Stimulated activated memory B cell treated with anti-CD40 and anti-IgM and Interleukin-4, amounts not matched to agents 10 μg/mL and 1 μg/mL and 100 μg/mL, for 72 hours (primary cell): ENCODE measurements at regions not wholly inside any gene's neighbourhood (a gene's known extent, or its start where the extent isn't known, plus 50 kb on each side); places are given as distances from the start of the nearest gene placed in this dataset.
A peak's percentile ranks its signal among the peaks of the same experiment; 100 is the strongest.

Experiments used
- ATAC-seq: fragments of 150-1000 bp; cut with Tn5 transposase; 2 replicates; pipeline ENCODE4 v1.10.0; 2021
- H3K27ac Mint-ChIP-seq: one replicate; pipeline ENCODE4 v1.8.0; 2022; ENCODE audit warnings: mild to moderate bottlenecking, mixed read lengths
- H3K27me3 Mint-ChIP-seq: one replicate; pipeline ENCODE4 v1.8.0; 2022; ENCODE audit warnings: mixed read lengths
- H3K36me3 Mint-ChIP-seq: one replicate; pipeline ENCODE4 v1.8.0; 2022; ENCODE audit warnings: mixed read lengths
- H3K4me1 Mint-ChIP-seq: one replicate; pipeline ENCODE4 v1.8.0; 2022; ENCODE audit warnings: mixed read lengths
- H3K4me3 Mint-ChIP-seq: one replicate; pipeline ENCODE4 v1.8.0; 2022; ENCODE audit warnings: mild to moderate bottlenecking, moderate library complexity, mixed read lengths
- H3K9me3 Mint-ChIP-seq: one replicate; pipeline ENCODE4 v1.8.0; 2022; ENCODE audit warnings: mixed read lengths

DNA sequence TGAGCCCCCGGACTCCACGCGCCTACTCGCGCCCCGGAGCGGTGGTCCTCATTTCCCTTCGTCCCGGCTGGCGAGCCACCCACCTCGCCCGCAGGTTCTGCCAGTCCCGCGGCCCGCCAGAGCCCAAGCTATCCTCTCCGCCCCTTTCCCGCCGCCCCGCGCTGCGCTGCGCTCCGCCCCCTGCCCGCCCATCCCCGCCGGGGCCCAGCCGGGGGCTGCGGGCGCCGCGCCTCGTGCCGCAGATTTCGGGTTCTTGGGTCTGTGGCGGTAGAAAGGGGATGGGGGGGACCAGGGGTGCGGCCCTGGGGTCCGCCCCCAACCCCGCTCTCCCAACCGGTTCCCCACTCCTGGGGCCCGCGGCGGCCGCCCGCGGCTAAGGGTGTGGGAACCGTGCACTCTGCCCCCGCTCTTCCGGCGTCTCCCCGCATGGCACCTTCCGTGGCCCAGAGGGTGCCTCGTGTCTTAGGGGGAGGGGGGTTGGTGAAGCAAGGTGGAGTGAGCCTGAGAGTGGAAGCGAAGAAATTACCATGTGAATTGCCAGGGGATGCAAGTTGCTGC, 650.8 kb upstream of the DIPK2B start:
- Mint-ChIP-seq H3K27me3 (peaks cover 34% of the 10 kb centered on the region), H3K4me1 (peaks cover 15% of the 10 kb centered on the region), H3K4me3 (peak overlapping the region; percentile 60), H3K36me3 (no peaks in the 10 kb centered on the region), H3K9me3 (no peaks in the 10 kb centered on the region), H3K27ac (no peak overlapping the region)
- peak; percentile 16 for ATAC-seq

DNA sequence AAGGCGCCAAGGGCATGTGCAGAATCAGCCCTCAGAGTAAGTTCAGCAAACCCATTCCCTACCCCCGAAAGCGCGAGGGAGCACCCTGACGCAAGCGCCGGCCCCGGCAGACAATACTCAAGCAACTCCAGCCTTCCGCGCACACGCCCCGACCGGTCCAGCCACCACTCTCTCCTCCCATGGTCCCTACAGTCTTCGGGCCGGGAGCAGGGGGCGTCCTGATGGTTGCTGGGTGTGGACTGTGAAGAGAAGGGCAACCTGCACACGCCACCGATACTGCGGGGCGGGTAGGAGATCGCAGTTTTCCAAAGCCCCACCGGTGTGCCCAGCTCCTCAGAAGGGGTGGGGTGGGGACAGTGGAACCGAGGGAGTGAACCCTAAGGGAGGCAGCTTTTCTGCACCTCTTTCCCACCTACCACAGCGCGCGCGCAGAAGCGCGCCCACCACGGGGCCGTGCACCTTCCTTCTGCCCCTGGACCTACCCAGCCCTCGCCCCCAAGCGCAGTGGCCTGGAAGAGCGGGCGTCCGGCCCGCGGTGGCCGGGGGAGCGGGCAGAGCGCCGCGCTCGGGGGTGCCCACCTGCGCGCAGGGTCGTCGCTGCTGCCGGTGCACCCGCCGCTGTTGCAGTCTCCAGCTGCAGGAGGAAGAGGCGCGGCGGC, 650.2 kb upstream of the DIPK2B start:
- Mint-ChIP-seq H3K4me1 (peaks cover 15% of the 10 kb centered on the region), H3K27me3 (peaks cover 34% of the 10 kb centered on the region), H3K9me3 (no peaks in the 10 kb centered on the region), H3K4me3 (peak overlapping the region; percentile 82), H3K36me3 (no peaks in the 10 kb centered on the region), H3K27ac (no peak overlapping the region)
- no peak for ATAC-seq

DNA sequence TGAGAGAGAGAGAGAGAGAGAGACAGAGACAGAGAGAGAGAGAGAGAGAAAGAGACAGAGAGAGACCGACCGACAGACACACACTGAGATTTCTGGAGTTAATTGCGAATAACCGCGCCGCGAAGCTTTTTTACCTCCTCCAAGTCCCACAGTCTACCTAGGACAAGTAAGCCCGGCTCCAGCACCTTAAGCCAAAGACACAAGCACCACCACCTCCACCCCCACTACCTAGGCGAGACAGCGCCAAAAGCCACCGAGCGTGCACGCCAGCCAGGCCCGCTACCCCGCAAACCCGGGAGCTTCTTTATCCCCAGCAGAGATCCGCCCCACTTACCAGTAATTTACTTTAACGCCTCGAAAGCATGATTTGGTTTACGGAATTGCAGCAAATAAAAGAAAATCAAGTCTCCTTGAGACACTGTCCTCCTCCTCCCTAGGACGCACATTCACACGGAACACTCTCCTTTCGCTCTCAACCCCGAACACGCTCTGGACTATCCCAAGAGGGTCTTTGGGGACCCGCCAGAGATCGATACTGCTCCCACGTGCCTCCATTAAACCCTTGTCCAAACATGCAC, 649.6 kb upstream of the DIPK2B start:
- Mint-ChIP-seq H3K36me3 (no peaks in the 10 kb centered on the region), H3K9me3 (no peaks in the 10 kb centered on the region), H3K4me1 (peaks cover 15% of the 10 kb centered on the region), H3K27me3 (peaks cover 34% of the 10 kb centered on the region), H3K27ac (no peak overlapping the region), H3K4me3 (peak overlapping the region; percentile 82)
- no peak for ATAC-seq

DNA sequence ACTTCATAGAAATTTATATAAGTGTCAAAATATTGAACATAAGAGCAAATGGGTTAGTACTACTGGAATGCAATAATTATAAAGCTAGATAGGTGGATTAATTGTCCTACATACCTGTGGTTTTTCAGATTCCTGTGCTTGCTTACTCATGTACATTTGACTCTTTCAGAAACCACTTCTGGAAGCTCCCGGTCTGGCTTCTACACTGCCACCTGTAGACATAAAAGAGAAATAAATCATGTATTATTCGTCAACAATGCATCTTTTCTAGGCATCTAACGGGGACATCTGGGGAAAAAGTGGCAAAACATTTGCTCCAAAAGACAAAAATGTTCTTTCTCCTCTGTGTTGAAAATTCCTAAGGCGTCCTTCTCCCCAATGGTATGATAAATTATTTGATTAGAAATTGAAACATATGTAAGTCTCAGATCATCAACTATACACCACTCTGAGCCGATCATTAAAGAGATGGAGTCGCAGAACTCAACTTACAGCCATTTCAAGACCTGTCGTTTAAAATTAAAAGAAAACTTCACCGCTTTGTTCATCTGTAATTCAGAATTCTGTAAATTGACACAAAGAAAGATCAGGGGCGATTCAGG, 648.7 kb upstream of the DIPK2B start:
- no peaks in the 10 kb centered on the region for H3K9me3 Mint-ChIP-seq
- H3K36me3 Mint-ChIP-seq = no peaks in the 10 kb centered on the region
- H3K27me3 Mint-ChIP-seq = peaks cover 24% of the 10 kb centered on the region
- peaks cover 15% of the 10 kb centered on the region for H3K4me1 Mint-ChIP-seq
- ATAC-seq = no peak
- peak overlapping the region; percentile 29 for H3K4me3 Mint-ChIP-seq
- no peak overlapping the region for H3K27ac Mint-ChIP-seq

DNA sequence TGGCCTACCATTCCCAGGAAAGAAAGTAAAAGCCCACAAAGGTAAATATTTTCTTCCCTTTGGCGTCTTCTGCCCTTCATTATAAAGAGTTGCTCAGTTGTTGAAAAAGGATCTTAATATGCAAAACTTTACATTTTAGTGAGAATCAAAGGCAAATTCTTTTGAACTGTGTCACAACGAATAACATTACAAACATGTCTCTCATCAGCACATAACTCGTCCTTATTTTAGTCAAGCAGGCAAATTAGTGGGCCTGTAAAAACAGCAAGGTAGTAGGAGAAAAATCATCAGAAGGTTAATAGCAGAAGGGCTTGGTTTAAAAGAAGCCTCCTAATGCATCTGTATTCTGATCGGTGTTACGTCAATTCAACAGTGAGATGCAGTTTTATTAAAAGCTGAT, 647.3 kb upstream of the DIPK2B start:
- H3K9me3 Mint-ChIP-seq = no peaks in the 10 kb centered on the region
- H3K27ac Mint-ChIP-seq = no peak overlapping the region
- no peak for ATAC-seq
- no peak overlapping the region for H3K4me3 Mint-ChIP-seq
- peaks cover 14% of the 10 kb centered on the region for H3K27me3 Mint-ChIP-seq
- H3K4me1 Mint-ChIP-seq = peaks cover 15% of the 10 kb centered on the region
- H3K36me3 Mint-ChIP-seq = no peaks in the 10 kb centered on the region

DNA sequence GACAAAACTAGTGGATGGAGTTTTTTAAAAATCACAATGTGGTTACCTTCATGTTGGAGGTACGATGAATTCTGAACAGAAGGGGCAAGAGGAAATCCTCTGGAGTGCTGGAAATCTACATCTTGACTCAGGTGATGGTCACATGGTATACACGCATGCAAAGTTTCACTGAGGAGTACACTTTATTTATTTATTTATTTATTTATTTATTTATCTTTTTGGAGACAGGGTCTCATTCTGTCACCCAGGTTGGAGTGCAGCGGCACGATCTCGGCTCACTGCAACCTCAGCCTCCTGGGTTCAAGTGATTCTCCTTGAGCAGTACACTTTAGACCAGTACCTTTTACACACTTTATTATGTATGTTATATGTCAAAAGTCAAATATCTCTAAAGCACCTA, 645.7 kb upstream of the DIPK2B start:
- ATAC-seq = no peak
- Mint-ChIP-seq H3K4me1 (peaks cover 15% of the 10 kb centered on the region), H3K9me3 (no peaks in the 10 kb centered on the region), H3K4me3 (no peak overlapping the region), H3K36me3 (no peaks in the 10 kb centered on the region), H3K27ac (no peak overlapping the region), H3K27me3 (peaks cover 14% of the 10 kb centered on the region)

DNA sequence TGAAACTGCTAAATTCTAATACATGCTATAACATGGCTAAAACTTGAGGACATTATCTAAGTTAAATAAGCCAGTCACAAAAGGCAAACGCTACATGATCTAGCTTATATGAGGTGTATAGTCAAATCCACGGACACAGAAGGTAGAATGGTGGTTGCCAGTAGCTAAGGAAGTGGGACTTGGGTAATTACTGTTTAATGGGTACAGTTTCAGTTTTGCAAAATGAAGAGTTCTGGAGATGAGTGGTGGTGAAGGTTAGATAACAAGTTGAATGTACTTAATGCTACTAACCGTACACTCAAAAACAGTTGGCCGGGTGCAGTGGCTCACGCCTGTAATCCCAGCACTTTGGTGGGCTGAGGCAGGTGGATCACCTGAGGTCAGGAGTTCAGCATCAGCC, 644.5 kb upstream of the DIPK2B start:
- no peaks in the 10 kb centered on the region for H3K9me3 Mint-ChIP-seq
- no peak overlapping the region for H3K4me3 Mint-ChIP-seq
- no peak for ATAC-seq
- no peak overlapping the region for H3K27ac Mint-ChIP-seq
- peaks cover 9% of the 10 kb centered on the region for H3K4me1 Mint-ChIP-seq
- H3K27me3 Mint-ChIP-seq = peaks cover 7% of the 10 kb centered on the region
- no peaks in the 10 kb centered on the region for H3K36me3 Mint-ChIP-seq

DNA sequence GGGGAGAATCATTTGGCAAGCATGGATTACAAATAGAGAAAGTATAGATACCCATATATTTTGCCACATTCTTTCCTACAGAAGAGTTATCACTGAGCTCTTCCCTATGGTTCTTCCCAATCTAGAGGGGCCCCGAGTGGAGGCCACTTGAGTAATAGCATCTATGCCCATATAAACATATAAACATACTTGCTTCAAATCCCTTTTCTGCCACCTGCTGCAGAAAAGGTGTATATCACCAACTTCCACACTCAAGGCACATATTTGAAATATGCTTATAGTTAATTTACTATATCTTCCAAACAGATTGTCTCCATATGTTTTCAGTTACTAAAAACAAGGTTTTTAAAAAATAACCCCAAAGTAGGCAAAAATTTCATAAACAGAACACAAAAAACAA, 642.8 kb upstream of the DIPK2B start:
- H3K36me3 Mint-ChIP-seq = no peaks in the 10 kb centered on the region
- no peaks in the 10 kb centered on the region for H3K27me3 Mint-ChIP-seq
- H3K27ac Mint-ChIP-seq = no peak overlapping the region
- H3K9me3 Mint-ChIP-seq = no peaks in the 10 kb centered on the region
- no peaks in the 10 kb centered on the region for H3K4me1 Mint-ChIP-seq
- H3K4me3 Mint-ChIP-seq = no peak overlapping the region
- no peak for ATAC-seq

DNA sequence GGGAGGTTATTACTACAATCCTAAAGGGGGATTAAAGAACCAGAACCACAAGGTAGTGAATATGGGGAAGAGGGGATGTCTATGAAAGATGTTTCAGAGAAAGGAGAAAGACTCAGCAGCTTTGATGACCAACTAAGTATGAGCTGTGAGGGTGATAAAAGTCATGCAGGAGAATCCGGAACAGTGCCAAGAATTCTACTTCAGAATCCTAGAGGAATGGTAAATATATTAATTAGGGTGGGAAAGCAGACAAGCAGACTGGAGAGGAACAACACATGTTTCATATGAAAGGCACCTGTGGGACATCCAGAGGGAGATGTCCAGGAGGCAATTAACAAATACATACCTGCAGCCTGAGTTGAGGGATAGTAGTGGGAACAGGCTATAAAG, 642.2 kb upstream of the DIPK2B start:
- ATAC-seq = no peak
- no peak overlapping the region for H3K27ac Mint-ChIP-seq
- no peaks in the 10 kb centered on the region for H3K9me3 Mint-ChIP-seq
- no peaks in the 10 kb centered on the region for H3K4me1 Mint-ChIP-seq
- no peak overlapping the region for H3K4me3 Mint-ChIP-seq
- H3K27me3 Mint-ChIP-seq = no peaks in the 10 kb centered on the region
- H3K36me3 Mint-ChIP-seq = no peaks in the 10 kb centered on the region

DNA sequence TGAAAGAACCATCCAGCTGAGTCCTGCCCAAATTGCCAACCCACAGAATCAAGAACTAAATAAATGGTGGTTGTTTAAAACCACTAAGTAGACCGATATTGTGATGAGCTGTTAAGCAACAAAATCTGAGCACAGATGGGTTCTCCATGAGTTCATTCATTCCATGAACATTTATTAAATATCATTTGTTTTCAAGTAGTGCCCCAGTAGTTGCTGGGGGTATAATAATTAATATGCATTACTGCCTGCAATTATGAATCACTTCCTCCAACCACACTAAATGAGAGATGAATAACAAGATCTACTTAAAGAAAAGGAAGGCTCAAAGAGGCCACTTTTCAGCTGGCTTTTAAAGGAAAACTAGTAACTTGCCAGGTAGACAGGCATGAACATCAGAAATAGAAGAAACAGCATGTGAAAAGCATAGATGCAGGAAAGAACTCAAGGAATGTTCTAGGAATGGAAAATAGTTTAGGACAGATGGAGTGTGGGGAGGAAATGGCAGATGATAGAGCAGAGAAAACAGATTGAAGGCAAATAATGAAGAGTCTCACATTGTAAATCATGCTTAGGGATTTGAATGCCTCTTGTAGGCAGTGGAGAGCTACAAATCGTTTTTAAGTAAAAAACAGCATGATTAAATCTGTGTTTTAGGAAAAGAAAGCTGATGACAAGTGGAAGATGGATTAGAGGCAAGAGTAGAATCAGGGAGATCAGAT, 641.7 kb upstream of the DIPK2B start:
- Mint-ChIP-seq H3K27me3 (no peaks in the 10 kb centered on the region), H3K36me3 (no peaks in the 10 kb centered on the region), H3K4me1 (no peaks in the 10 kb centered on the region), H3K4me3 (no peak overlapping the region), H3K27ac (no peak overlapping the region), H3K9me3 (no peaks in the 10 kb centered on the region)
- ATAC-seq = no peak

DNA sequence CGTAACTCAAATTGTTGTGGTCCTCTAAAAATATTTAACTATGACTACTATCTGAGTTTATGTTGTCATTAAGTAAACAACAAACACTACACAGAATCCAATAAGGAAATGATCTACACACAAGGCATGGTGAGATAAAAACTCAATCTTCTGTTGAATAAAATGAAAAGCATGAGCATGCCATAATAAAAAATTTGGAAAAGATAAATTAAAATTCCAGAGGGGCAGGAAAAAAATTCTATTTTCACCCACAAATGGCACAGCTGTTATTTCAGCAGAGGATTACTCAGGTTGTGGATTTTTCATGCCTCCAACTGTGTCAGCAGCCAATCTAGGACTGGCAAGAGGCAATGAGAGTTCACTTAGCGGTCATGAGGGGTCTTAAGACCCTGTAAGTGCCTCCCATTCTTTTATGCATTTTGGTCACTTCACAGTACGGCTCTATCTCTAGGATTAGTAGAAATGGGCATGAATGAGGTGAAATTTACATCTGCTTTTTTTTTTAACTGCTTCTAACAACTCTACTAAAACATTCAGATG, 639.8 kb upstream of the DIPK2B start:
- no peaks in the 10 kb centered on the region for H3K36me3 Mint-ChIP-seq
- H3K27me3 Mint-ChIP-seq = no peaks in the 10 kb centered on the region
- no peaks in the 10 kb centered on the region for H3K4me1 Mint-ChIP-seq
- H3K9me3 Mint-ChIP-seq = no peaks in the 10 kb centered on the region
- no peak overlapping the region for H3K27ac Mint-ChIP-seq
- ATAC-seq = no peak
- H3K4me3 Mint-ChIP-seq = no peak overlapping the region

DNA sequence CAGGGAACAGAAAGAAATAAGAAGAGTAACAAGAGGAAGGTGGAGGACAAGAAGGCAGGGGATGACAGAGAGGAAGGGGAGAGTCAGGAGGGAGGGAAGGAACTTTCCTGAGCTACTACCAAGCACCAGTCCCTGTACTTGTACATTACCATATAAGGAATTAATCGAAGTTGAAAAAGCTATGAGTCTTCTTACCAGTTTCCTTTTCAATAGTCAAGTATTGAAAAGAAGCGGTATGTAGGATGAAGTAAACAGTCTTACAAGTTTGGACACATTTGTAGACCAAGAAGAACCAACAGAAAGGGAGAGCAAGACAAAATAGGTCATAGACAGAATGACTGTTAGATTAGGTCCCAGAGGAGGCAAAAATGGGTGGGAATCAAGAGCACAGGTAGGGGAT, 629.7 kb upstream of the DIPK2B start:
- no peak for ATAC-seq
- peaks cover 7% of the 10 kb centered on the region for H3K4me1 Mint-ChIP-seq
- H3K36me3 Mint-ChIP-seq = no peaks in the 10 kb centered on the region
- no peaks in the 10 kb centered on the region for H3K27me3 Mint-ChIP-seq
- H3K27ac Mint-ChIP-seq = no peak overlapping the region
- H3K9me3 Mint-ChIP-seq = no peaks in the 10 kb centered on the region
- H3K4me3 Mint-ChIP-seq = no peak overlapping the region

DNA sequence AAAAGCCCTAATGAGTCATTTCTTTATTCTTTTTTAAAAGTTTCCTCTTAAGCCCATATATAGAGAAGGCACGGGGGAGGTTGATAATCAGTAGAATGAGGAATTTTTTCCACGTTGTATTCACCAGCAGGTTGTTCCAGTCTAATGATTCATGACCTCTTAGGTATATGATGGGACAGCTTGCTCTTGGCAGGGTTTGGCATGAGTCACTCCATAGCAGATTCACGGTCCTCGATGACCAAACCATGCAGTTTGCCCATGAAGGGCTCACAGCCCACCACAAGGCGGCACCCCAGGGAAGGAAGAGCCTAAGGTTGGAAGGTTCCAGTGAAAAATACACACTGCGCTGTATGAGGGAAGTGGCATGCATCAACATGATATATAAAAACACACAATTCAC, 623.8 kb upstream of the DIPK2B start:
- peak; percentile 43 for ATAC-seq
- H3K27ac Mint-ChIP-seq = no peak overlapping the region
- H3K4me3 Mint-ChIP-seq = no peak overlapping the region
- no peaks in the 10 kb centered on the region for H3K9me3 Mint-ChIP-seq
- peaks cover 6% of the 10 kb centered on the region for H3K4me1 Mint-ChIP-seq
- no peaks in the 10 kb centered on the region for H3K27me3 Mint-ChIP-seq
- H3K36me3 Mint-ChIP-seq = no peaks in the 10 kb centered on the region

DNA sequence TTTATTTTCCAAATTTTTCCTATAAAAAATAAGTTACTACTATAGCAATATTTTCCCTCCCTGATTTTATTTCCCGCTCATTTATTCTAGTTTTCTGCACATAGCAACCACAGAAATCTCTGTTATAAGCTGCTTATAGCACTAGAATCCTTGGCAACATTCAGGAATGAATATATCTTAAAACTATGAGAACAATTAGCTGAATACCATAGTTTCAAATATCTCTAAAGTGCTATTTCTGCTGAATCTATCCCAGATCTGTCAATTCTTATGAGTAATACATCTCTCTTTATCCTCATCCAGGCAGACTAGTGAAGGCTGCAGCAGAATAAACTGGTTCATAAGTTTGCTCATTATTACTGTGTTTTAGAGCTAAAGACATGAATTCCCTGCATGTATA, 622.9 kb upstream of the DIPK2B start:
- Mint-ChIP-seq H3K4me3 (no peak overlapping the region), H3K27ac (no peak overlapping the region), H3K36me3 (no peaks in the 10 kb centered on the region), H3K27me3 (no peaks in the 10 kb centered on the region), H3K4me1 (peaks cover 6% of the 10 kb centered on the region), H3K9me3 (no peaks in the 10 kb centered on the region)
- no peak for ATAC-seq

DNA sequence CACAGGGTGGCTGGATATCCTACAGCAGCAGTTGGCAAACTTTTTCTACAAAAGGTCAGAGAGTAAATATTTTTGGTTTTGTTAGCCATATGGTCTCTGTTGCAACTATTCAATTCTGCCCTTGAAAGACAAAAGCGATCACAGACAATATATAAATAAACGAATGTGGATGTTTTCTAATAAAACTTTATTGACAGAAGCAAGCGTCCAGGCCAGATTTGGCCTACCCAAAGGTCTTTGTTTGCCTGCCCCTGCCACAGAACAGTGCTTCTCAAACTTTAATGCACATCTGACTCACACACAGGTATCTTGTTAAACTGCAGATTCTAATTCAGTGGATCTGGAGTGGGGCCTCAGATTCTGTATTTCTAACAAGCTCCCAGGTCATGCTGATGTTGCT, 621.4 kb upstream of the DIPK2B start:
- ATAC-seq = no peak
- Mint-ChIP-seq H3K4me3 (no peak overlapping the region), H3K27ac (no peak overlapping the region), H3K27me3 (no peaks in the 10 kb centered on the region), H3K36me3 (no peaks in the 10 kb centered on the region), H3K9me3 (no peaks in the 10 kb centered on the region), H3K4me1 (peaks cover 6% of the 10 kb centered on the region)
